OCI-LY1 (cell line): ENCODE measurements at regions not wholly inside any gene's neighbourhood (a gene's known extent, or its start where the extent isn't known, plus 50 kb on each side); places are given as distances from the start of the nearest gene placed in this dataset.

ENCODE experiments used
- CTCF ChIP-seq: fragments of 200-600 bp; sonication (generic), shearing (Covaris generic); IDR thresholded peaks from 2 replicates; pipeline ENCODE4 v1.5.1; 2017; ENCODE audit warnings: mild to moderate bottlenecking, antibody characterized with exemption, low read length, moderate library complexity, mixed read lengths
- EZH2 ChIP-seq: fragments of 200-600 bp; sonication (generic), shearing (Covaris generic); IDR thresholded peaks from 2 replicates; pipeline ENCODE4 v1.8.0; 2017; ENCODE audit warnings: borderline replicate concordance, mixed run types, mild to moderate bottlenecking, antibody characterized with exemption, low read length, moderate library complexity, mixed read lengths

GRCh38 chr18:2070631-2071030, 500.7 kb downstream of the METTL4 start:
- TF ChIP-seq CTCF (no peak), EZH2 (no peak)
